ENCODE measurements at regions not wholly inside any gene's neighbourhood (a gene's known extent, or its start where the extent isn't known, plus 50 kb on each side); places are given as distances from the start of the nearest gene placed in this dataset.

DNA sequence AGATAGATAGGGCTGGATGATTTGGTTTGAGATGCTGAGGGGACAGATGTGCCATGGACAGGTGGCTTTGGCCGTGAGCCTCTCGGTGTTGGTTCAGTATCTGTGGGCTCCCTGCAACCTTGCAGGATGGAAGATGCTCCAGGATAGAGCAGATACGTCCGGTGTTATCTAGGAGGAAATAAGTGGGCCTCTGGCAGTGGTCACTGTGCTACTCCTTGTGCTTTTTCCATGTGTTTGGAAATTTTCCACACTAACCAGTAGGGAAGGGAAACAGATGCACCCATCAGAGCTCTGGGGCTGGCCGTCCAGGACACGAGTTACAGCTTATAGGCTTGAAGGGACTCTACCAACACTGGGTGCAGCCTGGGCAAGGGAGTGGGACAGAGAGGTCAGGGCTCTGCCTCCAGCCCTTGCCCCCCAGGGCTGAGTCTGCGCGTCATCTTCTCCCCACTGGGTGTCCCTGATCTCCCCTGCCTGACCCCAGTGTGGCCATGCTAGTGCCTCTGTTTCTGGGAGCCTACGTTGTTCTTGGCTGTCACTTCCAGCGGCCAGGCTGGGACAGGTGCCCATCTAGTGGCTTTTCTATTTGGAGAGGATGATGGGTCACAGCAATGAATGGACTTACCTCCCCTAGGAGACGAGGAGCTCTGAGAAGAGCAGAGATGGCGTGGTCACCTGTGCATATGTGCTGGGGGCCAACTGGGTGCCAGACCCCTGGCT, 166.9 kb downstream of the SEC14L1 start:
- no peak for DNase-seq (ENCODE audit: low spot score)

DNA sequence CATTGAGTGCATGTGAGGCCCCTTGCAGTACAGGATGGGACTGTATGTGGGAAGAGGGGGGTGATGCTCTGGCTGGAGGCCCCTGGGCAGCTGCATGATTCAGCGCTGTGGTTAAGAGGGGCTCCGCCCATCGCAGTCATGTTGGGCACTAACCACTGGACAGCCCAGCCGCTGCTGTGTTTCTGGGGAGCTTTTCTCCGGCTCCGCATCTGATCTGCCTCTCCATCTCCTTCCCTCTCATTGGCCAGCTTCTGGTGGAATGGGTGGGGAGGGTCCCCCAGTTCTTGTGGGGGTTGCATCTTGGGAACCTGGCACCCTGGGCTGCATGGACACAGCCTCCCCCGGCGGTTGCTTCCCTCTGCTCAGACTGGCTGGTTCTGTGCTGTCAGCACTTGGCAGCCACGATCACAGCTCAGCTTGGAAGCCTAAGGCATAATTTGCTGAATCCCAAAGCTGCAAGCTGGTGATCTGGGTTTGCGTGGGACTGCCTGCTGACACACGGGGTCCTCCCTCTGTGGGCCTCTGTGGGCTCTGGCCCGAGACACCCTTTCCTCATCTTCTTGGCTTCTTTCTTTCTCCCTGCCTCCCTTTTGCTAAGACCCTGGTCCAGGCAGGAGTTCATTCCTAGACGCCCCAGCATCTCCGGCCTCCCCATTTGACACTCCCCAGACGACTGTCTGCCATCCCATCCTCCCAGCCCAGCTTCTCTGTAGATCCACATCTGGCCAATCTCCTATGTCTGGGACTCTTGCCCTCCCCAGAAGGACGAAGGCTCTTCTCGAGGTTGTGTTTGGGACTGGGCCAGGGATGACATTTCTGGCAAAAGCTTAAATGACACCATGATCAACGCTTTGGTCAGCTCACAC, 168.3 kb downstream of the SEC14L1 start:
- DNase-seq (ENCODE audit: low spot score): no peak

DNA sequence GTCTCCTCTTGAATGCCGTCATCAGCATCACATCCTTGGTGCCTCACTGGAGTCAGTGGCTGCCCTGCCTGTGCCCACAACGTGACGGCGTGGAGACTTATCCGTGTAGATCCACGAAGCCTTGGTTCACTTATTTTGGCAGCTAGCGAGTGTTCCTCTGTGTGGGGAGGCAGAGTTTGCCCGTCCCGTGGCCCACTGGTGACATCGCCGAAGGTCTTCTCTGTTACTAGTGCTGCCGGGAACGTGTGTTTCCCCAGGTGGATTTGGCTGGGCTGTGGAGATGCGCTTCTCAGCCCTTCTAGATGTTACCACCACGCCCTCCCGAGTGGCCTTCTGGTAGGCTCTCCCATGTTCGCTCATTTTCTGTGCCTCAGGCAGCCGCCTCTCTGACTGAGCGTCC, 169.6 kb downstream of the SEC14L1 start:
- no peak for DNase-seq (ENCODE audit: low spot score)

DNA sequence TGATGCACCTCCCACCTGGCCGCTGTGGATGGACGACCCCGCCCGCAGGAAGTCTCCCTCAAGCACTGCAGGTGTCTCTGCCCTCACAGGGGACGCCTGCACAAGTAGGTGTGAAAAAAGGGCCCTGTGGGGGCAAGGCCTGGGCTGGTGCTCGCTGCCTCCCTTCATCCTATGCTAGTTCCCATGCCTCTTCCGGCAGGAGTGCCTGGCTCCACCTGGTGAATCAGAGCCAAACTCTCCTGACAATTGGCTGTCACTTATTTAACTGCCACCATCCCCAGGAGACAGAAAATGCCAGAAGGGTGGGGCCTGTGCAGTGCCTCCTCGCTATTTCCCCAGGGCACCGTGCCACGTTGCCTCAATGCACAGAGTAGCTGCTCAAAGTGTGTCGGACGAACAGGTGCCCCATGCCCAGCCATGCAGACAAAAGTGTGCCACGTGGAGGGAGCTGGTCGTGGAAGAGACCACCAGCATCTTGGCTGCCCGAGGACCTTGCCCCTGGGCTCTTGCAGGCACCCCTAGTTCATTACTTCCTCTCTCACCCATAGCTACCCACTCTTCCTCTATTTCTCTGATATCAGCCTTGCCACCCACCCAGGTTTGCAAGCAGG, 170.7 kb downstream of the SEC14L1 start:
- no peak for DNase-seq (ENCODE audit: low spot score)

DNA sequence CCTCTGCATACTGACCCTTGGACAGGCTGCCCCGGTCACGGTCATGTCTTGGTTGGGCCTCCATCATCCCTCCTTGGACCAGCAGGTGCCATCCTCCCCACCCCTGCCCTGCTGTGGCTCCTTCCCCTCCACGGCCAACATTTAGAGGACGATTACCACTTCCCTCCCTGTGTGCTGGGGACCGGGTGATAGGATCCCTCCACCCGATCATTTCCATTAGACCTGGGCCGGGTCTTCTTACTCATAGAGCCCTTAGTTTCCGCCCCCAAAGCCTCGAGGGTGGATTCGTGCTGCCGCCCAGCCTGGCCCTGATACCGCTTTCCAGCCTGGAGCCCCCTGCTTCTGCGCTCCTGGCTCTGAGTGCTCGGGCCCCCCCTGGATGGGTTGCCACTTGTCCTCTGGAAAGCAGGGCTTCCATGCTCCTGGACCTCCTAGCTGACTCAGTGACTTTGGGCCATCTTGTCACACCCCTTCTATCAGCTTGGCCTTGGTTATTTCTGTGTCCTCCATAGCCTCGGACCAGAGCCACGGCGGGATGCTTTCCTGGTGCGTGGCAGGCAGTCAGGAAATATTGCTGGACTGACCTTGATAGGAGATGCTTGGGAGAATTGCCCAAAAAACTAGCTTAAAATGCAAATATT, 171.4 kb downstream of the SEC14L1 start:
- DNase-seq (ENCODE audit: low spot score): no peak

DNA sequence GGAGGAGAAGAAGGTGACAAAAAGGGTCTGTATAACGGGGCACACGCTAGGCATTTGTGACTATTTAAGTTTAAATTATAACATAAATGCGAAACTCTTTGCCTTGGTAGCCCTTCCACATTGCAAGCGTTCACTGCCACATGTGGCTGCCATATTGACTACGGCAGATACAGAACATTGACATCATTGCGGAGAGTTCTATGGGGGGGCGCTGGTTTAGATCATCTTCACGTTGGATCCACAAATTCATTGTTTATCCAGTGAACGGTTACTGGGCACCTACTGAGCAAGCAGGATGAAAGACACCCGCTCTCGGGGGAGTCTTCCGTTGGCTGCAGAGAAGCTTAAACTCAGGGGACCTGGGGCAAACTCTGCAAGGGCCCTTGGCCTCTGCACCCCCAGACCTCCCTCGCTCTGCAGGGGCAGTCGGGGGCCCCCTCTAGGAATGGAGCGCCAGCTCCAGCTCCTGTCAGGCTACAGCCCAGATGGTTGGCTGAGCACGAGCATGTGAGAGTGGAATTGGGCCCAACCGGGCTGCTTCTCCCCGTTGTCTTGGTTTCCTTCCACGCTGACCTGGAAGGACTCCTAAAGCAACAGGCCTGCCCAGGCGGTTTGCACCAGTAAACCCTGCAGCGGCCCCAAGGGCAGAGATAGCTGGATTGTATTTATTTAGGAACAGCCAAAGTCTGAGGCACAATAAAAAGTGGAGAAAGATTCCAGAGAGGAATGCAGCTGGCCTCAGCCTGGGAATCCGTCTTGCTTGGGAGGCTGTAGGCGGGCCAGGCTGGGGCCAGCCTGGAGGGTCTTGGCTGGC, 172.2 kb downstream of the SEC14L1 start:
- no peak for DNase-seq (ENCODE audit: low spot score)

DNA sequence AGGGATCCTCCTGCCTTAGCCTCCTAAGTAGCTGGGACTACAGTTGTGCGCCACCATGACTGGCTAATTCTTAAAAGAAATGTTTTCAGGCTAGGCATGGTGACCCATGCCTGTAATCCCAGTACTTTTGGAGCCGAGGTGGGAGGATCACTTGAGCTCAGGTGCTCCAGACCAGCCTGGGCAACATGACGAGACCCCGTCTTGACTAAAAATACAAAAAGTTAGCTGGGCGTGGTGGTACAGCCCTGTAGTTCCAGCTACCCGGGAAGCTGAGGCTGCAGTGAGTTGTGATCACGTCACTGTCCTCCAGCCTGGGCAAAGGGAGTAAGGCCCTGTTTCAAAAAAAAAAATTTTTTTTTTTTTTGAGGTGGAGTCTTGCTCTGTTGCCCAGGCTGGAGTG, 173.1 kb downstream of the SEC14L1 start:
- no peak for DNase-seq (ENCODE audit: low spot score)

DNA sequence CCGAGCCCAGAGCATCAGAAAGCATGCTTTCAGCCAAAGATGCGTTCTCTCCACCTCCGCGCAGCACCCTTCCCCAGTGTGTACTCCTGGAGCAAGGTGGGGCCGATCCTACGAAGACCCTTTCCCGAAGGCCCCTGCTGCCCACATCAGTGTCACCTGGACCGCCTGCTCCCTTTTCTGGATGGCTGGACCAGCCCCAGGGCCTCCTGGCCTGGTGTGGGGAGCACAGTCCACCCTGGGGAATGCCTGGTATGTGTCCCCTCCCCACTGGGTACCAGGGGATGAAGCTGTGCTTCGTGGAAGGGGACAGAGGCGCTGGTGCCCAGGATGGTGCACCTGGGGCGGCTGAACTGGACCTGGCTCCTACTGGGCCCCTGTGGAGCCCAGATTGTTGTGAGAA, 173.8 kb downstream of the SEC14L1 start:
- DNase-seq (ENCODE audit: low spot score): no peak

DNA sequence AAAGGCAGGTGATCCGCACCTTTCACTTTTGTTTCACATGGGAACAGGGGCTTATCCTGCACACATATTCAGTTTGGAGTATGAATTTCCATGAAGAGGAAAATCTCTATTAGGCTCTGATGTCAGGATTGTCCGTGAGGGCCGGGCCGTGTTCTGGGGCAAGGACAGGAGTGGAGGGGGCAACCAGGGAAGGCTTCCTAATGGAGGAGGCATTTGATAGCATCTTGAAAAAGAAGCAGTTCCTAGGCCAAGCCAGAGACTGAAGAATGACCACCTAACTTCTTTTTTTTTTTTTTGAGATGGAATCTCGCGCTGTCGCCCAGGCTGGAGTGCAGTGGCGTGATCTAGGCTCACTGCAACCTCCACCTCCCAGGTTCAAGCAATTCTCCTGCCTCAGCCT, 174.2 kb downstream of the SEC14L1 start:
- DNase-seq (ENCODE audit: low spot score): no peak

DNA sequence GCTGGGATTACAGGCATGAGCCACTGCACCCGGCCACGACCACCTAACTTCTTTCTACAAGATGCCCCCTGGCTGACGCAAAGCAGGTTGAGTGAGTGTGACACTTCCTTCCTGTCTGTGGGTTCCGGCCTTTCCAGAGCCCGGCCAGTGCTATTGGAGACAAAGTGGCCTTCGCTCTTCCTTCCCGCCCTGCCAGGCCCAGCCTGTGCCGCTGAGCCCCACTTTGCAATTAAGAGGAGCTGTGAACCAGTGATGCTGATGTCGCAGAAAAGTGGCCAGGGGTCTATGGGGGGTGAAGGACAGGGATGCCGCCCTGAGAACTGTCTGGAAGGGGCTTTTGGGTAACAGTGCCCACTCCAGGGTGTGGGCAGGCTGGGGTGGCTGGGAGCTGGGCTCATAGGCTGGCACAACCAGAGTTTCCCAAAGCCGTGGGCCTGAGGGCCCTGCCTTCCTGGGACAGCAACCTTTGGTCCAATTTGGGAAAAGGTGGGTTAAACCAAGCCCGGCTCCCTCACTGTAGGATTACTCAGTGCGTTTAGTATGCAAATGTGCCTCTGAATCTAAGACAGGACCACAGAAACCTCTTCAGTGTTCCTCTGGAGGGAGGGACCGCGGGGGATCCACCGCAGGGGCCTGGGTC, 174.9 kb downstream of the SEC14L1 start:
- no peak for DNase-seq (ENCODE audit: low spot score)

DNA sequence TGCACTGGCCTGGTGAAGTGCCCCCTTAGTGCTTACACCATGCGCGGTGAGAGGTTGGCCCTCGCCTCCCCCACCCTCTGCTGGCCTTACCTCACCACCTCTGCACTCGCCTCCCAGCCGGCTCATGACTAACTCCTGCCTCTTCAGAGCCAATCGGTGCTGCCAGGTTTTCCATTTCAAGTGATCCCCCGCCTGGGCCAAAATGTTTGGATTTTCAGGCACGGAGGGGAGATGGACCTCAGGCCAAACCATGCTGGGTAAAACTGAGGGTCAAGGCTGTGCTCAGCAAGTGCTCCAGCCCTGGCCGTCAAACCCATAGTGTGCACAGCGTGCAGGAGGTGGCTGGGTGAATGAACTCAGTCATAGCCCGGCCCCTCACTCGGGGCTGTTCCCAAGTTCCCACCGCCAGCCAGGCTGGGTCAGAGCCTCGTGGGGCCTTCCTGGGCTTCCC, 175.4 kb downstream of the SEC14L1 start:
- no peak for DNase-seq (ENCODE audit: low spot score)

DNA sequence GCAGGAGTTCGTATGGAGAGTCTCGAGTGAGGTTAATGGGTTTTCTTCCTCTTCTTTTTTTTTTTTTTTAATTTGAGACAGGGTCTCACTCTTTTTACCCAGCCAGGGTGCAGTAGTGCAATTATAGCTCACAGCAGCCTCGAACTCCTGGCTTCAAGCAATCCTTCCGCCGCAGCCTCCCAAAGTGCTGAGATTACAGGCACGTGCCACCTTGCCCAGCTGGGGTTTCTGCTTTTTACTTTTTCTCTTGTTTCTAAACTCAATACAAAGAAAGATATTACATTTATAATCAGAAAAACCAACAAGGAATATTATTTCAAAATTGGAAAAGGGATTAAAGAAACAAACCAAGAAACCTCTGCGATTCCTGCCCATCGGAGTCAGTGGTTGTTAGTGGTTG, 175.9 kb downstream of the SEC14L1 start:
- DNase-seq (ENCODE audit: low spot score): no peak

DNA sequence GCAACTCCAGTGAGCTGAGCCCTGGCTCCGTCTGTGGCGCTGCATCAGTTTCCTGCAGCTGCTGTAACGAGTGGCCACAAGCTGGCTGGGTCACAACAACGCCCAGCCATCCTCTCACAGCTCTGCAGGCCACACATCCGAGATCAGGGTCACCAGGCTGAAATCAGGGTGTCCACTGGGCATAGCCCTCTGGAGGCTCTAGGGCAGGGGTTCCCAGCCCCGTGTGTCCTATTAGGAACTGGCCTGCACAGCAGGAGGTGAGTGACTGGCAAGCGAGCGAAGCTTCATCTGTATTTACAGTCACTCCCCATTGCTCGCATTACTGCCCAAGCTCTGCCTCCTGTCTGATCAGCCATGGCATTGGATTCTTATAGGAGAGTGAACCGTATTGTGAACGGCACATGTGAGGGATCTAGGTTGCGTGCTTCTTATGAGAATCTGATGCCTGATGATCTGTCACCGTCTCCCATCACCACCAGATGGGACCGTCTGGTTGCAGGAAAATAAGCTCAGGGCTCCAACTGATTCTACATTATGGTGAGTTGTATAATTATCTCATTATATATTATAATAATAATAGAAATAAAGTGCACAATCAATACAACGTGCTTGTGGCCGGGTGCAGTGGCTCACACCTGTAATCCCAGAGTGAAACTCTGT, 176.5 kb downstream of the SEC14L1 start:
- no peak for DNase-seq (ENCODE audit: low spot score)

DNA sequence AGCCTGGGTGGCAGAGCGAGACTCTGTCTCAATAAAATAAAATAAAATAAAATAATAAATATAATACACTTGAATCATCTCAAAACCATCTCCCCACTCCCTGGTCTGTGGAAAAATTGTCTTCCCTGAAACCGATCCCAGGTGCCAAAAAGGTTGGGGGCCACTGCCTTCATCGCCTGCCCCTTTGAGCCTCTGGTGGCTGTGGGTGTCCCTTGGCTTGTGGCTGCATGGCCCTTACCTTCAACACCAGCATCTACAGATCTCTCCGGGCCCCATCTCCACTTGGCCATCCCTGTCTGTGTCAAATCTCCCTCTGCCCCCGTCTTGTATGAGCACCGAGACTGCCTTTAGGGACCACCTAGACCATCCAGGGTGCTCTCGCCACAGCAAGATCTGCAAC, 177.3 kb downstream of the SEC14L1 start:
- no peak for DNase-seq (ENCODE audit: low spot score)

DNA sequence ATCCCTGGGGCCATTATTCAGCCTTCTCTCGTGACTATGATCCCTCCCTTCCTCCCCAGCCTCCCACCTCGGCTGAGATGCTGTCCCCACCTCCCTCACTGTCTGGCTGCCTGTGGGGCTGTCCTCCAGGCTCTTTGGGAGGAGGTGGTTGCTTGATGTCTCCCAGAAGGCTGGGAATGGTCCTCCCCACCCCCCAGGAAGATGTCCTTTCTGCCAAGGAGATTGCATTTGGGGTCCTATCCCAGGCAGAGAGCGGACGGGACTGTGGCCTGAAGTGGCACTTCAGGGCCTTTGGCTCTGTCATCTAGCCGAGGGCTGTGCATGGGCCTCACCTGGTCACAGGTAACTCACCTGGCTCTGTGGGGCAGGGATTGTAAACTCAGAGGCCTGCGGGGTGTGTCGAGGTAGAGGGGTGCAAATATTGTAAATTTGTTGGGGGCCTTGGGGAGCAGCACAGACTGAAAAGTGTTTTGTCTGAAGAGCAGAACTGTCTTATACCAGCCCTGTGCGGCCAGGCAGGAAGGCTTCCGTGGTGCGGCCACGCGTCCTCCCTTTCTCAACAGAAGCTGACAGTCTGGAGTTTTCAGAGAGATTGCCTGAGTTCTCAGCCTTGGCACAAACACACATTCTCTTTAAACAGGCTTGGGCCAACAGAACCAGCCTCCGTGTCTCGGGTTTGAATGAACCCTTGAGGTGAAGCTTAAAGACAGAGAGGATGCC, 177.9 kb downstream of the SEC14L1 start:
- no peak for DNase-seq (ENCODE audit: low spot score)

DNA sequence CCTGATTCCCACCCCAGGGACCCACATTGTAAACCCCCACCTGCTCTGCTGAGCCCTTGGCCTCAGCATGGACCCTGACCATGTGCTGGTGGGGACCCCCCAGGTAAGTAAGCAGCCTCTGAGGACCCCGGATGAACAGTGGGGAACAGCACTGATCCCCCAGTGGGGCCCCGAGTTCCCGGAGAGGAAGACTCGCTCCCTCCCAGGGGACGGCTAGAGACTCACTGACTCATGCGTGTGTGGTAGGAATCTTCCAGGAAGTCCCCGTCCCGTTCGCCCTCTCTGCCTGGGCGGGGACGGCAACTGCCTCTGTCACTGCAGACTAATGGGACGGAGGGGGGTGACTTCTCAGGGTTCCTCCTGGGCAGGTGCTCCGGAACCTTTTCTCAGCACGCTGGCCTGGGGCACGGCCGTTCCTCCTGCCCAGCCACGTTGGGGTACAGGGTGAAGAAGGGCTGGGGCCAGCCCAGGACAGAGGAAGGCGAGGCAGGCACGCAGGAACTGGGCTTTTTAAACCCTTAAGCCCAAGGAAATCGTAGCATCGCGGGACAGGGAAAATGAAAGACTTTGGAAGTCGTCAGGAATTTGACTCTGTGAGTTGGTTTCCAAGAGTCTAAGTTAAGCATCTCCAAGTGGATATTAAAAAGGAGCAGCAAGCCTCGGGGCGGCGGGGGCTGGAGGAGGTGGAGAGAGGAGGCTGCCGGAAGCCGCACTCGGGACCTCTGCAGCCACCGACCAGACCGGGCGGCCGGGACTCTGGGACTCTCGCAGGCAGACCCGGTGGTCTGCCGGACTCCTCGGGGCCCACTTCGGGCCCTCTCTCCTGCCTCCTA, 178.7 kb downstream of the SEC14L1 start:
- DNase-seq (ENCODE audit: low spot score): peak; percentile 45

DNA sequence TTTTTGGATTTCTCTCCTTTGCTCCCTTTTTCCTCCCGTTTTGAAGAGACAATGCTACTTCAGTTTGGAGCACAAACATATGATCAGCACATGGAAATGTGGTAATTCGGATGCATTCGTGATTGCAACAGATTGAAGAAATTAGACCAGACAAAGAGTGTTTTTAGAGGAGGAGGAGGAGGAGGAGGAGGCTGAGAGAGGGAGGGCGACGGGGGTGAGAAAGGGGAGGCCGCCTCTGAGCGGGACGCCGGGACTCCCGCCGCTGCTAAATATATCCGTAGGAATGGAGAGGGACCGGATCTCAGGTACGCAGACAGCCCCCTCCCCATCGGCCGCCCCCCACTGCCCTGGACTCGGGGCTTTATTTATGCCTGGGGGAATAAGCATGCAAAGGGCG, 179.3 kb downstream of the SEC14L1 start:
- DNase-seq (ENCODE audit: low spot score): no peak

DNA sequence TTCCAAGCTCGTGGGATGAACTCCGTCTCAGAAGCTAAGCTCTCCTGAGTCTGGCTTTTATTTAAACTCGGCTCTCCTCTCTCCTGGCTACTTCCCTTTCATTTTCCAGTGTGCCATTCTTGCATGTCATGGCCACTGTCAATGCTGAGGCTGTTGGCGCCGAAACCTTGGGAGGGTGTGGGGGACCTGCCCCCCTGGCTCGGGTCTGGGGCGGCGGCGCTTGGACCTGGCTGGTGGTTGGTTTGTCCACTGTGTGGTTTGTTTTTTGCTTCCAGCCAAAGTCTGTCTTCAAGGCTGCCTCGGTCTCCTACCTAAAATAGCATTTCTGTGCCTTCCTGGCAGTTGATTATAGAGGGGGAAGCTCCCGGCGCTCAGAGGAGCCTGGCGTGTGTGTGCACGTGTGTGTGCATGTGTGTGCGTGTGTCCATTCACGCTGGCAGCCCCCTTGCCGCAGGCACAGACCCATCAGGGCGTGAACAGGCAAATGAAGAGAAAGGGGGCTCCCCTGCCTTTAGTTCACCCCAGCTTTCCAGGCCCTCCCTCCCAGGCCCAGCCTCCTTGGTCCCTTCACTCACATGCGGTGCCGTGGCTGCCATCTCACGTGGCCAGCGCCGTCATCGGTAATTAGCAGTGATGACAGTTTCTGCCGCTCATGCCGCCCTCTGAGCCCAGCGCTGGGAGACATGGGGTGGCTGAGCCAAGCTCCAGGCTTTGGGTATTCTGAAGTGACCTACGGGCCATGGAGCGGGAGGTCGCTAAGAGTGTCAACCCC, 179.9 kb downstream of the SEC14L1 start:
- DNase-seq (ENCODE audit: low spot score): peak; percentile 53
